ENCODE measurements at regions not wholly inside any gene's neighbourhood (a gene's known extent, or its start where the extent isn't known, plus 50 kb on each side); places are given as distances from the start of the nearest gene placed in this dataset.

GRCh38 chr12:83541446-83541845, 854.7 kb downstream of the TMTC2 start:
- ATAC-seq (ENCODE audit: low FRiP score in 2 of 2) = no peak
- Histone ChIP-seq H3K27me3 (no peaks in the 10 kb centered on the region), H3K4me1 (no peaks in the 10 kb centered on the region), H3K36me3 (no peaks in the 10 kb centered on the region), H3K27ac (no peak overlapping the region), H3K9me3 (peaks cover 0 to 3% (median 0%) of the 10 kb centered on the region in 4 donors), H3K4me3 (no peak overlapping the region)
- DNase-seq = no peak
- no peak for TF ChIP-seq CTCF (IDR thresholded peaks at IDR 0.05)
- no peak for TF ChIP-seq POLR2A (IDR thresholded peaks at IDR 0.05)
- no peak for TF ChIP-seq POLR2AphosphoS5 (IDR thresholded peaks at IDR 0.05)
- TF ChIP-seq EP300 (IDR thresholded peaks at IDR 0.05) = no peak

- ATAC-seq (ENCODE audit: low FRiP score in 2 of 2) = no peak
- Histone ChIP-seq H3K4me3 (no peak overlapping the region), H3K9me3 (no peaks in the 10 kb centered on the region), H3K4me1 (no peaks in the 10 kb centered on the region), H3K27ac (no peak overlapping the region), H3K36me3 (no peaks in the 10 kb centered on the region), H3K27me3 (no peaks in the 10 kb centered on the region)
- WGBS, 2 donors = 52 to 57% methylated on average over 3 of the region's 3 CpGs
- no peak for DNase-seq
- TF ChIP-seq EP300 (IDR thresholded peaks at IDR 0.05) = no peak
- no peak for TF ChIP-seq CTCF (IDR thresholded peaks at IDR 0.05)
- no peak for TF ChIP-seq POLR2AphosphoS5 (IDR thresholded peaks at IDR 0.05)
These were observed 851.8 kb downstream of the TMTC2 start for GRCh38 chr12:83538361-83538965.

GRCh38 chr12:83537428-83538053, 850.8 kb downstream of the TMTC2 start:
- H3K27ac ChIP-seq = no peak overlapping the region
- DNase-seq (no peak), ATAC-seq (ENCODE audit: low FRiP score in 2 of 2) (no peak)
- H3K9me3 ChIP-seq = no peaks in the 10 kb centered on the region
- no peak for TF ChIP-seq CTCF (IDR thresholded peaks at IDR 0.05)
- no peak for TF ChIP-seq POLR2A (IDR thresholded peaks at IDR 0.05)
- TF ChIP-seq POLR2AphosphoS5 (IDR thresholded peaks at IDR 0.05) = no peak
- no peak for TF ChIP-seq EP300 (IDR thresholded peaks at IDR 0.05)
- H3K27me3 ChIP-seq = no peaks in the 10 kb centered on the region
- WGBS, 2 donors = 63 to 66% methylated on average over 4 of the region's 4 CpGs
- H3K36me3 ChIP-seq = no peaks in the 10 kb centered on the region
- H3K4me1 ChIP-seq = no peaks in the 10 kb centered on the region
- H3K4me3 ChIP-seq = no peak overlapping the region

- H3K36me3 ChIP-seq = no peaks in the 10 kb centered on the region
- ATAC-seq (ENCODE audit: low FRiP score in 2 of 2) (no peak), DNase-seq (no peak)
- H3K9me3 ChIP-seq = no peaks in the 10 kb centered on the region
- no peak for TF ChIP-seq EP300 (IDR thresholded peaks at IDR 0.05)
- TF ChIP-seq POLR2AphosphoS5 (IDR thresholded peaks at IDR 0.05) = no peak
- TF ChIP-seq CTCF (IDR thresholded peaks at IDR 0.05) = no peak
- no peak for TF ChIP-seq POLR2A (IDR thresholded peaks at IDR 0.05)
- no peak overlapping the region for H3K4me3 ChIP-seq
- no peaks in the 10 kb centered on the region for H3K27me3 ChIP-seq
- no peaks in the 10 kb centered on the region for H3K4me1 ChIP-seq
- WGBS, 2 donors = 81 to 94% methylated on average over 1 of the region's 1 CpG
- H3K27ac ChIP-seq = no peak overlapping the region
These were observed 849.8 kb downstream of the TMTC2 start for GRCh38 chr12:83536496-83536895.

- no peak for DNase-seq
- no peak overlapping the region for H3K4me3 ChIP-seq
- 43 to 61% methylated on average over 1 of the region's 1 CpG for WGBS, 2 donors
- TF ChIP-seq POLR2AphosphoS5 (IDR thresholded peaks at IDR 0.05) (no peak), POLR2A (IDR thresholded peaks at IDR 0.05) (no peak), EP300 (IDR thresholded peaks at IDR 0.05) (no peak)
- ATAC-seq (ENCODE audit: low FRiP score in 2 of 2) = no peak
- H3K36me3 ChIP-seq = no peaks in the 10 kb centered on the region
- no peaks in the 10 kb centered on the region for H3K9me3 ChIP-seq
- no peaks in the 10 kb centered on the region for H3K4me1 ChIP-seq
- H3K27me3 ChIP-seq = no peaks in the 10 kb centered on the region
- no peak overlapping the region for H3K27ac ChIP-seq
These were observed 841.9 kb downstream of the TMTC2 start for GRCh38 chr12:83528571-83528970.

All from upper lobe of left lung (tissue), 6 donors.